ENCODE measurements at regions not wholly inside any gene's neighbourhood (a gene's known extent, or its start where the extent isn't known, plus 50 kb on each side); places are given as distances from the start of the nearest gene placed in this dataset.

DNA sequence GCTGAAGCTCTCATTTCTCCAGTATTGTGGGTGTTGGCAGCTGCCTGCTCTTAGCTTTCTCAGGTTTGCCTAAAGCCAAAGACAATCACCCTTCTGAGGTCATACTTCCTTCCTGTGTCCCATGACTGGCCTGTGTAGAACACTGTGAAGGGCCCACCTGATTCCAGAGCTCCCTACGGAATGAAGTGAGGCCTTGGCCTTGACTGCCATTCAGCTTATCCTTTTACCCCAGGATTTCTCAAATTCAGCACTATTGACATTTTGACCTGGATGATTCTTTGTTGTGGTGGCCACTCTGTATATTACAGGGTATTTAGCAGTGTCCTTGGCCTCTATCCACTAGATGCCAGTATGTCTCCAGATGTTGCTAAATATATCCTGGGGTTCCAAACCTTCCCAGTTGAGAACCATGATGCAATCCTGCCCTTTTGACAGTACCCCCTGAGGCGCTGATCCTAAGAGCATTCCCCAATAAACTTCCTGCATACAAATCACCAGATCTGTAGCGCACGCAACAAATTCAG, 112.3 kb upstream of the KRR1 start:
- TF ChIP-seq FOS (IDR thresholded peaks at IDR 0.05; ENCODE audit: low read depth, low read length) (no peak), POLR2A (IDR thresholded peaks at IDR 0.05; ENCODE audit: low read depth, low read length) (no peak), RFX5 (IDR thresholded peaks at IDR 0.05; ENCODE audit: low read depth, low read length) (no peak), RAD21 (IDR thresholded peaks at IDR 0.05; ENCODE audit: low read length) (peak; percentile 43)
- TF ChIP-seq, protein P1, sequence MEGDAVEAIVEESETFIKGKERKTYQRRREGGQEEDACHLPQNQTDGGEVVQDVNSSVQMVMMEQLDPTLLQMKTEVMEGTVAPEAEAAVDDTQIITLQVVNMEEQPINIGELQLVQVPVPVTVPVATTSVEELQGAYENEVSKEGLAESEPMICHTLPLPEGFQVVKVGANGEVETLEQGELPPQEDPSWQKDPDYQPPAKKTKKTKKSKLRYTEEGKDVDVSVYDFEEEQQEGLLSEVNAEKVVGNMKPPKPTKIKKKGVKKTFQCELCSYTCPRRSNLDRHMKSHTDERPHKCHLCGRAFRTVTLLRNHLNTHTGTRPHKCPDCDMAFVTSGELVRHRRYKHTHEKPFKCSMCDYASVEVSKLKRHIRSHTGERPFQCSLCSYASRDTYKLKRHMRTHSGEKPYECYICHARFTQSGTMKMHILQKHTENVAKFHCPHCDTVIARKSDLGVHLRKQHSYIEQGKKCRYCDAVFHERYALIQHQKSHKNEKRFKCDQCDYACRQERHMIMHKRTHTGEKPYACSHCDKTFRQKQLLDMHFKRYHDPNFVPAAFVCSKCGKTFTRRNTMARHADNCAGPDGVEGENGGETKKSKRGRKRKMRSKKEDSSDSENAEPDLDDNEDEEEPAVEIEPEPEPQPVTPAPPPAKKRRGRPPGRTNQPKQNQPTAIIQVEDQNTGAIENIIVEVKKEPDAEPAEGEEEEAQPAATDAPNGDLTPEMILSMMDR (conservative IDR thresholded peaks at IDR 0.05; ENCODE audit: low read depth, low read length), result peak; percentile 40
